WTC11 (cell line): ENCODE measurements at regions not wholly inside any gene's neighbourhood (a gene's known extent, or its start where the extent isn't known, plus 50 kb on each side); places are given as distances from the start of the nearest gene placed in this dataset.

ENCODE experiments used
- ATAC-seq: fragments of 200-7000 bp; cut with Tn5 transposase; 2 replicates; pipeline ENCODE4 v1.10.0; 2021; ENCODE audit warnings: mild to moderate bottlenecking, moderate library complexity
- CTCF ChIA-PET: fragments of 300-600 bp; sonication (Branson Sonifier 250); formaldehyde crosslinking; loops from one replicate; lab custom pipeline; 2021; ENCODE audit warnings: antibody characterized with exemption; lab: Charles Lee
- POLR2A ChIA-PET: fragments of 350-600 bp; sonication (Branson Sonifier 250); formaldehyde crosslinking; loops from one replicate; lab custom pipeline; 2021; ENCODE audit warnings: antibody characterized with exemption; lab: Charles Lee
- DNase-seq: peaks from one replicate; pipeline ENCODE4 v3.0.0; 2021; ENCODE audit warnings: low spot score
- H3K27ac Mint-ChIP-seq: 2 replicates; pipeline ENCODE4 v1.8.0; 2021; ENCODE audit warnings: mixed read lengths
- H3K27me3 Mint-ChIP-seq: 2 replicates; pipeline ENCODE4 v1.8.0; 2021; ENCODE audit warnings: low read depth, mild to moderate bottlenecking, moderate library complexity, mixed read lengths
- H3K36me3 Mint-ChIP-seq: 2 replicates; pipeline ENCODE4 v1.8.0; 2021; ENCODE audit warnings: mixed read lengths
- H3K4me1 Mint-ChIP-seq: 2 replicates; pipeline ENCODE4 v1.8.0; 2022; ENCODE audit warnings: mixed read lengths
- H3K4me3 Mint-ChIP-seq: 2 replicates; pipeline ENCODE4 v1.8.0; 2021; ENCODE audit warnings: mild to moderate bottlenecking, moderate library complexity, mixed read lengths
- H3K9me3 Mint-ChIP-seq: 2 replicates; pipeline ENCODE4 v1.8.0; 2021; ENCODE audit warnings: mixed read lengths
- CBFB ChIP-seq: sonication (generic); formaldehyde crosslinking; IDR thresholded peaks from 2 replicates; pipeline ENCODE4 v1.8.1; 2022; ENCODE audit warnings: mild to moderate bottlenecking, low read depth, missing genetic modification reagents
- CREB1 ChIP-seq: sonication (generic); formaldehyde crosslinking; IDR thresholded peaks from 2 replicates; pipeline ENCODE4 v1.8.0; 2023; ENCODE audit warnings: mild to moderate bottlenecking, missing genetic modification reagents
- ELF4 ChIP-seq: sonication (generic); formaldehyde crosslinking; IDR thresholded peaks from 2 replicates; pipeline ENCODE4 v1.8.1; 2022; ENCODE audit warnings: low read depth, mild to moderate bottlenecking, moderate library complexity, missing genetic modification reagents
- GABPB1 ChIP-seq: sonication (generic); formaldehyde crosslinking; IDR thresholded peaks from 2 replicates; pipeline ENCODE4 v1.8.1; 2023; ENCODE audit warnings: mild to moderate bottlenecking, missing genetic modification reagents
- GRHL2 ChIP-seq: fragments of 250-450 bp; sonication (Bioruptor Pico); IDR thresholded peaks from 2 replicates; pipeline ENCODE4 v1.8.0; 2022; ENCODE audit warnings: mild to moderate bottlenecking, moderate library complexity; ENCODE audit not compliant: insufficient replicate concordance, severe bottlenecking
- MYBL2 ChIP-seq: sonication (generic); formaldehyde crosslinking; IDR thresholded peaks from 2 replicates; pipeline ENCODE4 v1.8.1; 2023; ENCODE audit warnings: mild to moderate bottlenecking, moderate library complexity, missing genetic modification reagents
- NFYB ChIP-seq: sonication (generic); formaldehyde crosslinking; conservative IDR thresholded peaks from 2 replicates; pipeline ENCODE4 v1.8.0; 2022; ENCODE audit warnings: low read depth, missing genetic modification reagents
- PRRX2 ChIP-seq: fragments of 250-450 bp; sonication (Bioruptor Pico); IDR thresholded peaks from 2 replicates; pipeline ENCODE4 v1.8.0; 2021; ENCODE audit warnings: mild to moderate bottlenecking
- ZNF232 ChIP-seq: sonication (generic); formaldehyde crosslinking; IDR thresholded peaks from 2 replicates; pipeline ENCODE4 v1.8.0; 2022; ENCODE audit warnings: mild to moderate bottlenecking, missing genetic modification reagents
- ZNF396 ChIP-seq: fragments of 250-450 bp; sonication (Bioruptor Pico); IDR thresholded peaks from 2 replicates; pipeline ENCODE4 v1.8.0; 2021; ENCODE audit warnings: mild to moderate bottlenecking, moderate library complexity, borderline replicate concordance
- TF ChIP-seq, protein P1 (sequence below): sonication (generic); formaldehyde crosslinking; IDR thresholded peaks from 2 replicates; pipeline ENCODE4 v1.8.1; 2023; ENCODE audit warnings: mild to moderate bottlenecking, missing genetic modification reagents, moderate library complexity
- TF ChIP-seq, protein P2 (sequence below): sonication (generic); formaldehyde crosslinking; conservative IDR thresholded peaks from 2 replicates; pipeline ENCODE4 v1.8.1; 2023; ENCODE audit warnings: mild to moderate bottlenecking, low read depth, missing genetic modification reagents, moderate library complexity
- TF ChIP-seq, protein P3 (sequence below): fragments of 200-600 bp; IDR thresholded peaks from 2 replicates; pipeline ENCODE4 v1.8.0; 2022; ENCODE audit warnings: antibody characterized with exemption
- TF ChIP-seq, protein P4 (sequence below): fragments of 250-450 bp; sonication (Bioruptor Pico); IDR thresholded peaks from 2 replicates; pipeline ENCODE4 v1.9.0; 2021; ENCODE audit warnings: mild to moderate bottlenecking
- TF ChIP-seq, protein P5 (sequence below): sonication (generic); formaldehyde crosslinking; IDR thresholded peaks from 2 replicates; pipeline ENCODE4 v1.8.1; 2023; ENCODE audit warnings: mild to moderate bottlenecking, moderate library complexity, missing genetic modification reagents
- TF ChIP-seq, protein P6 (sequence below): sonication (generic); formaldehyde crosslinking; IDR thresholded peaks from 2 replicates; pipeline ENCODE4 v1.8.1; 2022; ENCODE audit warnings: mild to moderate bottlenecking, missing genetic modification reagents, moderate library complexity, borderline replicate concordance
- TF ChIP-seq, protein P7 (sequence below): sonication (generic); formaldehyde crosslinking; IDR thresholded peaks from 2 replicates; pipeline ENCODE4 v1.8.1; 2023; ENCODE audit warnings: mild to moderate bottlenecking, missing genetic modification reagents
- TF ChIP-seq, protein P8 (sequence below): sonication (generic); formaldehyde crosslinking; IDR thresholded peaks from 2 replicates; pipeline ENCODE4 v1.8.1; 2023; ENCODE audit warnings: mild to moderate bottlenecking, missing genetic modification reagents, moderate library complexity

DNA sequence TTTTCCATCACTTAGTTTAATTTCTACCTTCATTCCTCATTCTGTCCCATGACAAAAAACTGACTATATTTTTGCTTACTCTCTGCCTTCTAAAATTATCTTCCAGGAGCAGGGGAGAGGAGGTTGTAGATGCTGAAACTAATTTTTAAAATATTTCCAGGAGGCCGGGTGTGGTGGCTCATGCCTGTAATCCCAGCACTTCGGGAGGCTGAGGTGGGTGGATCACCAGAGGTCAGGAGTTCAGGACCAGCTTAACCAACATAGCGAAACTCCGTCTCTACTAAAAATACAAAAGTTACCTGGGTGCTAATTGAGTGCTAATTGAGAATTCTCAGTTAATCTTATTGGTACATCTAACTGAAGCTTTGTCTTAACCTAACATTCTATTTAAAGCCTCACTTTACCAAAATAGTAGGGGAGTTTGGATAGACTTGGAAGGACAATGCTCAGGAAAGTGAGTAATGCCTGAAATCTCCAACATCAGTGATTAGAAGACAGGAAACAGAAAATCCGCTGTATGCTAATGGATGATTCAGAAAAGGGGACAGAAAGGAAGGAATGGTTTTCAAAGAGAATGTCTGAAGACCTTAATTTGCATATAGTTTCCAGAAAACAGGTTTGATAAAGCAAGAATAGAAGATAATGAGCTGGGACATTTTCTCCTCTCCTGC is 336.1 kb downstream of the GBE1 start:
- TF ChIP-seq ELF4 (no peak), PRRX2 (CRISPR knock-in tag) (no peak), GABPB1 (no peak), CREB1 (CRISPR knock-in tag) (no peak), CBFB (no peak), ZNF396 (no peak), GRHL2 (CRISPR knock-in tag) (no peak), MYBL2 (CRISPR knock-in tag) (no peak), ZNF232 (no peak)
- TF ChIP-seq, protein P1, sequence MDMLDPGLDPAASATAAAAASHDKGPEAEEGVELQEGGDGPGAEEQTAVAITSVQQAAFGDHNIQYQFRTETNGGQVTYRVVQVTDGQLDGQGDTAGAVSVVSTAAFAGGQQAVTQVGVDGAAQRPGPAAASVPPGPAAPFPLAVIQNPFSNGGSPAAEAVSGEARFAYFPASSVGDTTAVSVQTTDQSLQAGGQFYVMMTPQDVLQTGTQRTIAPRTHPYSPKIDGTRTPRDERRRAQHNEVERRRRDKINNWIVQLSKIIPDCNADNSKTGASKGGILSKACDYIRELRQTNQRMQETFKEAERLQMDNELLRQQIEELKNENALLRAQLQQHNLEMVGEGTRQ (CRISPR knock-in tag): no peak
- TF ChIP-seq, protein P2, sequence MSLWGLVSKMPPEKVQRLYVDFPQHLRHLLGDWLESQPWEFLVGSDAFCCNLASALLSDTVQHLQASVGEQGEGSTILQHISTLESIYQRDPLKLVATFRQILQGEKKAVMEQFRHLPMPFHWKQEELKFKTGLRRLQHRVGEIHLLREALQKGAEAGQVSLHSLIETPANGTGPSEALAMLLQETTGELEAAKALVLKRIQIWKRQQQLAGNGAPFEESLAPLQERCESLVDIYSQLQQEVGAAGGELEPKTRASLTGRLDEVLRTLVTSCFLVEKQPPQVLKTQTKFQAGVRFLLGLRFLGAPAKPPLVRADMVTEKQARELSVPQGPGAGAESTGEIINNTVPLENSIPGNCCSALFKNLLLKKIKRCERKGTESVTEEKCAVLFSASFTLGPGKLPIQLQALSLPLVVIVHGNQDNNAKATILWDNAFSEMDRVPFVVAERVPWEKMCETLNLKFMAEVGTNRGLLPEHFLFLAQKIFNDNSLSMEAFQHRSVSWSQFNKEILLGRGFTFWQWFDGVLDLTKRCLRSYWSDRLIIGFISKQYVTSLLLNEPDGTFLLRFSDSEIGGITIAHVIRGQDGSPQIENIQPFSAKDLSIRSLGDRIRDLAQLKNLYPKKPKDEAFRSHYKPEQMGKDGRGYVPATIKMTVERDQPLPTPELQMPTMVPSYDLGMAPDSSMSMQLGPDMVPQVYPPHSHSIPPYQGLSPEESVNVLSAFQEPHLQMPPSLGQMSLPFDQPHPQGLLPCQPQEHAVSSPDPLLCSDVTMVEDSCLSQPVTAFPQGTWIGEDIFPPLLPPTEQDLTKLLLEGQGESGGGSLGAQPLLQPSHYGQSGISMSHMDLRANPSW (CRISPR knock-in tag): no peak
- ChIA-PET POLR2A (no interaction called here), CTCF (no interaction called here)
- Mint-ChIP-seq H3K9me3 (peaks cover 11% of the 10 kb centered on the region), H3K4me1 (peaks cover 43% of the 10 kb centered on the region), H3K27me3 (no peaks in the 10 kb centered on the region; the same call in 1 of the 2 replicates), H3K4me3 (0 out of 2 replicates have a peak overlapping the region, but pooled peaks have one; percentile 0), H3K27ac (peak overlapping the region; percentile 87), H3K36me3 (peaks cover 12% of the 10 kb centered on the region)
- DNase-seq (no peak), ATAC-seq (no peak)

DNA sequence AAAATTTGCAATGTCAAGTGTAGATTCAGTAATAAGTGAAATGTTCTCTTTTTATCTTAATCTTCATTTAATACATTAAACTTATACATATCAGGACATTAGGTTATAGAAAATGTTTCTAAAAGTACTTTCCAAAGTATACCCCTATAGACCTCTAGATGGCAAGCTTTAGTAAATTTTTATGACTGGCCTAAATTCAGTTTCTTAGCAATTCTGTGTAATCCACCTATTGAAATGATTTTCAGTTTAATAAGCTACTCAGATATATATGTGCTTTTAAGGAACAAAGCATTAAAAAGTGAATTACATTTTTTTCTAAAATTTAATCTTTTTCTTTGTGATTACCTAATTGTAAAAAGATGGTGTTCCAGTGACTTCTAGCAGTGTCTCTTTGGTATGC is 342.2 kb downstream of the GBE1 start:
- H3K27me3 Mint-ChIP-seq: no peaks in the 10 kb centered on the region
- DNase-seq: no peak
- ATAC-seq: no peak
- H3K27ac Mint-ChIP-seq: no peak overlapping the region
- H3K4me3 Mint-ChIP-seq: no peak overlapping the region
- H3K4me1 Mint-ChIP-seq: peaks cover 1% of the 10 kb centered on the region; the same call in 1 of the 2 replicates
- TF ChIP-seq, protein P3, sequence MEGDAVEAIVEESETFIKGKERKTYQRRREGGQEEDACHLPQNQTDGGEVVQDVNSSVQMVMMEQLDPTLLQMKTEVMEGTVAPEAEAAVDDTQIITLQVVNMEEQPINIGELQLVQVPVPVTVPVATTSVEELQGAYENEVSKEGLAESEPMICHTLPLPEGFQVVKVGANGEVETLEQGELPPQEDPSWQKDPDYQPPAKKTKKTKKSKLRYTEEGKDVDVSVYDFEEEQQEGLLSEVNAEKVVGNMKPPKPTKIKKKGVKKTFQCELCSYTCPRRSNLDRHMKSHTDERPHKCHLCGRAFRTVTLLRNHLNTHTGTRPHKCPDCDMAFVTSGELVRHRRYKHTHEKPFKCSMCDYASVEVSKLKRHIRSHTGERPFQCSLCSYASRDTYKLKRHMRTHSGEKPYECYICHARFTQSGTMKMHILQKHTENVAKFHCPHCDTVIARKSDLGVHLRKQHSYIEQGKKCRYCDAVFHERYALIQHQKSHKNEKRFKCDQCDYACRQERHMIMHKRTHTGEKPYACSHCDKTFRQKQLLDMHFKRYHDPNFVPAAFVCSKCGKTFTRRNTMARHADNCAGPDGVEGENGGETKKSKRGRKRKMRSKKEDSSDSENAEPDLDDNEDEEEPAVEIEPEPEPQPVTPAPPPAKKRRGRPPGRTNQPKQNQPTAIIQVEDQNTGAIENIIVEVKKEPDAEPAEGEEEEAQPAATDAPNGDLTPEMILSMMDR: 0 out of 2 replicates have a peak, but pooled peaks have one; percentile 13
- TF ChIP-seq, protein P4, sequence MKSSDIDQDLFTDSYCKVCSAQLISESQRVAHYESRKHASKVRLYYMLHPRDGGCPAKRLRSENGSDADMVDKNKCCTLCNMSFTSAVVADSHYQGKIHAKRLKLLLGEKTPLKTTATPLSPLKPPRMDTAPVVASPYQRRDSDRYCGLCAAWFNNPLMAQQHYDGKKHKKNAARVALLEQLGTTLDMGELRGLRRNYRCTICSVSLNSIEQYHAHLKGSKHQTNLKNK (CRISPR knock-in tag): no peak
- TF ChIP-seq, protein P5, sequence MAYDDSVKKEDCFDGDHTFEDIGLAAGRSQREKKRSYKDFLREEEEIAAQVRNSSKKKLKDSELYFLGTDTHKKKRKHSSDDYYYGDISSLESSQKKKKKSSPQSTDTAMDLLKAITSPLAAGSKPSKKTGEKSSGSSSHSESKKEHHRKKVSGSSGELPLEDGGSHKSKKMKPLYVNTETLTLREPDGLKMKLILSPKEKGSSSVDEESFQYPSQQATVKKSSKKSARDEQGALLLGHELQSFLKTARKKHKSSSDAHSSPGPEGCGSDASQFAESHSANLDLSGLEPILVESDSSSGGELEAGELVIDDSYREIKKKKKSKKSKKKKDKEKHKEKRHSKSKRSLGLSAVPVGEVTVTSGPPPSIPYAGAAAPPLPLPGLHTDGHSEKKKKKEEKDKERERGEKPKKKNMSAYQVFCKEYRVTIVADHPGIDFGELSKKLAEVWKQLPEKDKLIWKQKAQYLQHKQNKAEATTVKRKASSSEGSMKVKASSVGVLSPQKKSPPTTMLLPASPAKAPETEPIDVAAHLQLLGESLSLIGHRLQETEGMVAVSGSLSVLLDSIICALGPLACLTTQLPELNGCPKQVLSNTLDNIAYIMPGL (CRISPR knock-in tag): no peak
- peaks cover 6% of the 10 kb centered on the region for H3K9me3 Mint-ChIP-seq
- POLR2A ChIA-PET: interaction anchor here (0.5 kb wide), 1 partner anchor 194 kb away, joined by 3 read pairs; no protein-coding TSS in a partner anchor
- H3K36me3 Mint-ChIP-seq: peaks cover 3% of the 10 kb centered on the region; the same call in 1 of the 2 replicates
- CTCF ChIA-PET: interaction anchor here (0.6 to 2.1 kb wide), 4 partner anchors 9 to 71 kb away, joined by 3 to 8 read pairs (median 3); no protein-coding TSS in a partner anchor

DNA sequence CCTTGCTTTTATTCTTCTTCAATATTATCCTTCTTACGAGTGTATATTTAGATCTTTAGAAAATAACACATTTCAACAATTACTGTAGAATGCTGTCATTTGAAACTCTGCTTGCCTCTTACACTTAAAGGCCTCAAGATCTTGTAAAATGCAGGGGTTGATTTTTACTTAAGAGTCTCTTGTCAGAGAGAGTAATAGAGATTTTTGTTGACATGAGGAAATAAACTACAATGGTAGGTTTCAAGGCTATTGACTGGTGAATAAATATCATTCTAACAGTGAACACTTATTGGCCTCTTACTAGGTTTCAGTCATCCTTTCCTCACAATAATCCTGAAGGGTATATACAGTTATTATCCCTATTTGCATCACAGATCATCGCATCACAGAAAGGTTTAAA is 344.6 kb downstream of the GBE1 start:
- Mint-ChIP-seq H3K4me3 (no peak overlapping the region), H3K9me3 (no peaks in the 10 kb centered on the region), H3K27ac (no peak overlapping the region), H3K36me3 (no peaks in the 10 kb centered on the region), H3K27me3 (no peaks in the 10 kb centered on the region), H3K4me1 (no peaks in the 10 kb centered on the region)
- ATAC-seq: no peak
- POLR2A ChIA-PET: no interaction called here
- CTCF ChIA-PET: no interaction called here
- no peak for DNase-seq
- TF ChIP-seq NFYB: no peak
- TF ChIP-seq, protein P6, sequence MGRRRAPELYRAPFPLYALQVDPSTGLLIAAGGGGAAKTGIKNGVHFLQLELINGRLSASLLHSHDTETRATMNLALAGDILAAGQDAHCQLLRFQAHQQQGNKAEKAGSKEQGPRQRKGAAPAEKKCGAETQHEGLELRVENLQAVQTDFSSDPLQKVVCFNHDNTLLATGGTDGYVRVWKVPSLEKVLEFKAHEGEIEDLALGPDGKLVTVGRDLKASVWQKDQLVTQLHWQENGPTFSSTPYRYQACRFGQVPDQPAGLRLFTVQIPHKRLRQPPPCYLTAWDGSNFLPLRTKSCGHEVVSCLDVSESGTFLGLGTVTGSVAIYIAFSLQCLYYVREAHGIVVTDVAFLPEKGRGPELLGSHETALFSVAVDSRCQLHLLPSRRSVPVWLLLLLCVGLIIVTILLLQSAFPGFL (CRISPR knock-in tag): no peak
- TF ChIP-seq, protein P7, sequence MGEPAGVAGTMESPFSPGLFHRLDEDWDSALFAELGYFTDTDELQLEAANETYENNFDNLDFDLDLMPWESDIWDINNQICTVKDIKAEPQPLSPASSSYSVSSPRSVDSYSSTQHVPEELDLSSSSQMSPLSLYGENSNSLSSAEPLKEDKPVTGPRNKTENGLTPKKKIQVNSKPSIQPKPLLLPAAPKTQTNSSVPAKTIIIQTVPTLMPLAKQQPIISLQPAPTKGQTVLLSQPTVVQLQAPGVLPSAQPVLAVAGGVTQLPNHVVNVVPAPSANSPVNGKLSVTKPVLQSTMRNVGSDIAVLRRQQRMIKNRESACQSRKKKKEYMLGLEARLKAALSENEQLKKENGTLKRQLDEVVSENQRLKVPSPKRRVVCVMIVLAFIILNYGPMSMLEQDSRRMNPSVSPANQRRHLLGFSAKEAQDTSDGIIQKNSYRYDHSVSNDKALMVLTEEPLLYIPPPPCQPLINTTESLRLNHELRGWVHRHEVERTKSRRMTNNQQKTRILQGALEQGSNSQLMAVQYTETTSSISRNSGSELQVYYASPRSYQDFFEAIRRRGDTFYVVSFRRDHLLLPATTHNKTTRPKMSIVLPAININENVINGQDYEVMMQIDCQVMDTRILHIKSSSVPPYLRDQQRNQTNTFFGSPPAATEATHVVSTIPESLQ (CRISPR knock-in tag): no peak
- TF ChIP-seq CREB1 (CRISPR knock-in tag): no peak
- TF ChIP-seq, protein P8, sequence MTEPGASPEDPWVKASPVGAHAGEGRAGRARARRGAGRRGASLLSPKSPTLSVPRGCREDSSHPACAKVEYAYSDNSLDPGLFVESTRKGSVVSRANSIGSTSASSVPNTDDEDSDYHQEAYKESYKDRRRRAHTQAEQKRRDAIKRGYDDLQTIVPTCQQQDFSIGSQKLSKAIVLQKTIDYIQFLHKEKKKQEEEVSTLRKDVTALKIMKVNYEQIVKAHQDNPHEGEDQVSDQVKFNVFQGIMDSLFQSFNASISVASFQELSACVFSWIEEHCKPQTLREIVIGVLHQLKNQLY (CRISPR knock-in tag): no peak
